Retinal pigment epithelial cell (primary cell): ENCODE measurements at regions not wholly inside any gene's neighbourhood (a gene's known extent, or its start where the extent isn't known, plus 50 kb on each side); places are given as distances from the start of the nearest gene placed in this dataset.

Experiments
- DNase-seq: peaks from one replicate; pipeline ENCODE4 v3.0.0-alpha.2; 2010; ENCODE audit warnings: low read depth
- H3K4me3 ChIP-seq: 2 replicates; pipeline ENCODE4 v1.5.1; 2011; ENCODE audit warnings: mild to moderate bottlenecking, low read length, control low read depth, moderate library complexity
- CTCF ChIP-seq: conservative IDR thresholded peaks from 2 replicates; pipeline ENCODE4 v1.5.1; 2011; ENCODE audit warnings: low read depth, low read length, control low read depth, inconsistent platforms

- H3K4me3 ChIP-seq: no peak overlapping the region
- no peak for TF ChIP-seq CTCF
- no peak for DNase-seq
Observed at GRCh38 chr2:138391946-138392345, 109.6 kb upstream of the SPOPL start.

GRCh38 chr2:138395565-138396306, 105.8 kb upstream of the SPOPL start:
- no peak overlapping the region for H3K4me3 ChIP-seq
- peak; percentile 75 for DNase-seq
- no peak for TF ChIP-seq CTCF

GRCh38 chr2:138396843-138397242, 104.7 kb upstream of the SPOPL start:
- no peak for TF ChIP-seq CTCF
- H3K4me3 ChIP-seq: no peak overlapping the region

GRCh38 chr2:138403431-138403927, 98.1 kb upstream of the SPOPL start:
- DNase-seq: no peak
- no peak overlapping the region for H3K4me3 ChIP-seq
- TF ChIP-seq CTCF: no peak

More at GRCh38 chr2:138396843-138397242, 104.7 kb upstream of the SPOPL start:
- DNase-seq: no peak

- no peak for TF ChIP-seq CTCF
- H3K4me3 ChIP-seq: no peak overlapping the region
- DNase-seq: no peak
Observed at GRCh38 chr2:138414014-138414413, 87.6 kb upstream of the SPOPL start.

- no peak for DNase-seq
- no peak overlapping the region for H3K4me3 ChIP-seq
- TF ChIP-seq CTCF: no peak
Observed at GRCh38 chr2:138415985-138416384, 85.6 kb upstream of the SPOPL start.

GRCh38 chr2:138418453-138418852, 83.1 kb upstream of the SPOPL start:
- no peak for TF ChIP-seq CTCF

More at GRCh38 chr2:138418453-138418852, 83.1 kb upstream of the SPOPL start:
- H3K4me3 ChIP-seq: no peak overlapping the region
- DNase-seq: no peak
